Pancreas (tissue), 10 donors: ENCODE measurements at regions not wholly inside any gene's neighbourhood (a gene's known extent, or its start where the extent isn't known, plus 50 kb on each side); places are given as distances from the start of the nearest gene placed in this dataset.

ENCODE experiments used
- ATAC-seq, 4 donors: fragments of 200-7000 bp; cut with Tn5 transposase; one replicate each; pipeline versions ENCODE4 v1.8.0 to v1.9.1; 2020; ENCODE audit warnings: mild to moderate bottlenecking in 4 of 4, moderate library complexity in 4 of 4
- DNase-seq, 6 donors: peaks; one replicate each; pipeline ENCODE4 v3.0.0-alpha.2; 2020
- FAIRE-seq: peaks from 2 replicates; lab custom pipeline; 2012; peaks lifted over from hg19 to GRCh38; lab: Jason Lieb, UNC
- H3K27ac ChIP-seq, 4 donors: fragments of 200-600 bp; sonication (generic); 1 replicate in 3 of 4; 2 replicates in 1 of 4; pipeline versions ENCODE4 v1.5.0 to v1.8.0; 2020
- H3K27me3 ChIP-seq, 4 donors: fragments of 200-600 bp; one replicate each; pipeline ENCODE4 v1.8.0; 2021
- H3K36me3 ChIP-seq, 3 donors: fragments of 200-600 bp; sonication (generic) in 1 of 3; one replicate each; pipeline versions ENCODE4 v1.5.0 to v1.8.0; 2020 to 2021
- H3K4me1 ChIP-seq, 3 donors: fragments of 200-600 bp; one replicate each; pipeline ENCODE4 v1.8.0; 2021
- H3K4me3 ChIP-seq, 4 donors: fragments of 200-600 bp; sonication (generic) in 2 of 4; one replicate each; pipeline versions ENCODE4 v1.5.0 to v1.8.0; 2020 to 2021
- H3K9me3 ChIP-seq, 4 donors: fragments of 200-600 bp; one replicate each; pipeline ENCODE4 v1.8.0; 2021
- CTCF ChIP-seq, 4 donors: fragments of 200-600 bp; sonication (generic) in 3 of 4; IDR thresholded peaks; one replicate each; pipeline versions ENCODE4 v1.5.0 to v1.8.0; 2021; ENCODE audit warnings: antibody characterized with exemption in 4 of 4
- WGBS, 2 donors: extraction: QIAGEN DNeasy Blood & Tissue Kit; methylation state at CpG; one replicate each; pipeline ENCODE4 v1.1.7; 2013; 5-methylcytosine and 5-hydroxymethylcytosine counted together
- intact Hi-C, 3 donors: fragments of 100-400 bp; cut with DNase I; formaldehyde crosslinking; loops; one replicate each; pipeline versions ENCODE4 v1.11.1 to v1.14.2; 2022
- donor health status: healthy with polysubstance abuse.
- donor health status: DM: no; HTN: no; CAD: no; lungs with moderate emphysema.
- donor health status: DM: no; HTN: no; CAD: no.
- donor health status: control.
- donor health status: control.
- donor health status: Bipolar disorder and iron deficiency.
- donor health status: DM: yes; HTN: yes; CAD: no.
- donor health status: DM: no; HTN: no; CAD: no.
- donor health status: DM: no; HTN: no; CAD: no.
- donor health status: DM: yes; HTN: yes; CAD: no.

DNA sequence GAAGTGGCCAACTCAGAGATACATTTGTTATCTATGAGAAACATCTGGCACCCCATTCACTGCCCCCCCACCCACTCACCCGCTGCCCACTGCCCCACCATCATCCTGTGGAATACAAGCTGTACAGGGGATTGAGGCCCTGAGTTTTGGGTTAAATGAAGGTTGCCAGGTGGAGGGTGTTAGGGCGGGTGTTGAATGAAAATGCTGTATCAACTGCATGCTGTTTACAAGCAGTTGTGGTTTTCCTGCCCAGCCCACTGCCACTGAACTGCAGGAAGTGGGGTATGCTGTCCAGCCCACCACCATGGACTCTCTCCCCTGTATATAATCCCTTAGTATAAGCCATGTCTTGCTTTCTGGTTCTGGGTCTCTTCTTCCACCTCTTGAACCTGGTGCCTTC, 481.9 kb downstream of the METTL4 start:
- ATAC-seq, result no peak
- intact Hi-C loops, result no loop called here
- no peak for FAIRE-seq
- Histone ChIP-seq H3K27me3 (no peaks in the 10 kb centered on the region), H3K27ac (no peak overlapping the region), H3K36me3 (no peaks in the 10 kb centered on the region), H3K9me3 (no peaks in the 10 kb centered on the region), H3K4me1 (no peaks in the 10 kb centered on the region), H3K4me3 (no peak overlapping the region)
- 40 to 64% methylated on average over 2 of the region's 2 CpGs for WGBS, 2 donors
- TF ChIP-seq CTCF (IDR thresholded peaks at IDR 0.05), result no peak
- no peak for DNase-seq

DNA sequence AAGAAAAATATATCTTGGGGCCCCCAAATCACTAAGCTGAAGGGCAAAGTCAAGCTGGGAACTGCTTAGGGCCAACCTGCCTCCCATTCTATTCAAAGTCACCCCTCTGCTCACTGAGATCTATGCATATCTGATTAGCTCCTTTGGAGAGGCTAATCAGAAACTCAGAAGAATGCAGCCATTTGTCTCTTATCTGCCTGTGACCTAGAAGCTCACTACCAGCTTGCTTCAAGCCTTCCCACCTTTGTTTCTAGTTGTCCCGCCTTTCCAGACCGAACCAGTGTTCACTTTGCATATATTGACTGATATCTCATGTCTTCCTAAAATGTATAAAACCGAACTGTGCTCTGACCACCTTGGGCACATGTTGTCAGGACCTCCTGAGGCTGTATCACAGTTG, 479.4 kb downstream of the METTL4 start:
- Histone ChIP-seq H3K9me3 (no peaks in the 10 kb centered on the region), H3K4me3 (no peak overlapping the region), H3K27me3 (no peaks in the 10 kb centered on the region), H3K36me3 (no peaks in the 10 kb centered on the region), H3K27ac (no peak overlapping the region), H3K4me1 (no peaks in the 10 kb centered on the region)
- TF ChIP-seq CTCF (IDR thresholded peaks at IDR 0.05), result no peak
- ATAC-seq, result no peak
- 47 to 50% methylated on average over 3 of the region's 3 CpGs for WGBS, 2 donors
- no peak for DNase-seq
- no peak for FAIRE-seq
- intact Hi-C loops, result no loop called here

- Histone ChIP-seq H3K27ac (no peak overlapping the region), H3K9me3 (no peaks in the 10 kb centered on the region), H3K36me3 (no peaks in the 10 kb centered on the region), H3K4me3 (no peak overlapping the region), H3K4me1 (no peaks in the 10 kb centered on the region), H3K27me3 (no peaks in the 10 kb centered on the region)
- 46 to 54% methylated on average over 2 of the region's 2 CpGs for WGBS, 2 donors
- DNase-seq (no peak), FAIRE-seq (no peak), ATAC-seq (no peak)
- intact Hi-C loops, result no loop called here
- no peak for TF ChIP-seq CTCF (IDR thresholded peaks at IDR 0.05)
Measured at GRCh38 chr18:2096551-2096950, 474.8 kb downstream of the METTL4 start.

GRCh38 chr18:2100694-2101213, 470.6 kb downstream of the METTL4 start:
- Histone ChIP-seq H3K27ac (no peak overlapping the region), H3K36me3 (no peaks in the 10 kb centered on the region), H3K4me3 (no peak overlapping the region), H3K4me1 (no peaks in the 10 kb centered on the region), H3K27me3 (no peaks in the 10 kb centered on the region), H3K9me3 (no peaks in the 10 kb centered on the region)
- intact Hi-C loops, result loop anchor here in 1 of 3 donors (10.0 kb wide), 1 partner anchor 434 kb away; no protein-coding TSS in a partner anchor
- no peak for ATAC-seq
- FAIRE-seq, result no peak
- no peak for DNase-seq
- WGBS, 2 donors, result 70 to 83% methylated on average over 1 of the region's 1 CpG
- no peak for TF ChIP-seq CTCF (IDR thresholded peaks at IDR 0.05)

- Histone ChIP-seq H3K27me3 (no peaks in the 10 kb centered on the region), H3K36me3 (no peaks in the 10 kb centered on the region), H3K27ac (no peak overlapping the region), H3K4me1 (no peaks in the 10 kb centered on the region), H3K4me3 (no peak overlapping the region), H3K9me3 (no peaks in the 10 kb centered on the region)
- TF ChIP-seq CTCF (IDR thresholded peaks at IDR 0.05), result no peak
- no peak for ATAC-seq
- no peak for DNase-seq
- intact Hi-C loops, result loop anchor here in 1 of 3 donors (10.0 kb wide), 1 partner anchor 433 kb away; no protein-coding TSS in a partner anchor
- no peak for FAIRE-seq
Measured at GRCh38 chr18:2102022-2102421, 469.3 kb downstream of the METTL4 start.
